PFSK-1 (cell line): ENCODE measurements at regions not wholly inside any gene's neighbourhood (a gene's known extent, or its start where the extent isn't known, plus 50 kb on each side); places are given as distances from the start of the nearest gene placed in this dataset.

ENCODE experiments used
- FOXP2 ChIP-seq: optimal IDR thresholded peaks from 2 replicates; pipeline ENCODE3; 2011; ENCODE audit warnings: borderline replicate concordance, control low read depth, inconsistent platforms; ENCODE audit not compliant: insufficient read depth; ENCODE audit errors: extremely low read length, extremely low read depth
- POLR2AphosphoS5 ChIP-seq: IDR thresholded peaks from 2 replicates; pipeline ENCODE4 v1.6.1; 2012; ENCODE audit warnings: low read depth, mild to moderate bottlenecking, control low read depth, low read length, moderate library complexity
- SIN3A ChIP-seq: IDR thresholded peaks from 2 replicates; pipeline ENCODE4 v1.6.1; 2012; ENCODE audit warnings: mild to moderate bottlenecking, low read length, moderate library complexity, borderline replicate concordance; ENCODE audit not compliant: insufficient read depth
- TAF1 ChIP-seq: IDR thresholded peaks from 2 replicates; pipeline ENCODE4 v1.6.1; 2012; ENCODE audit warnings: low read length, control low read depth, borderline replicate concordance; ENCODE audit not compliant: insufficient read depth
- TF ChIP-seq, protein P1 (sequence below), 2 experiments: IDR thresholded peaks; 2 replicates each; pipeline versions ENCODE4 v1.6.1 to v1.8.0; 2011 to 2012; ENCODE audit warnings: low read depth in 2 of 2, low read length in 2 of 2, control low read depth in 1 of 2, inconsistent platforms in 1 of 2, mild to moderate bottlenecking in 1 of 2, moderate library complexity in 1 of 2; ENCODE audit not compliant: insufficient read depth in 1 of 2

- no peak for TF ChIP-seq TAF1
- TF ChIP-seq POLR2AphosphoS5, result no peak
- no peak for TF ChIP-seq FOXP2
- TF ChIP-seq SIN3A, result no peak
- TF ChIP-seq, protein P1, sequence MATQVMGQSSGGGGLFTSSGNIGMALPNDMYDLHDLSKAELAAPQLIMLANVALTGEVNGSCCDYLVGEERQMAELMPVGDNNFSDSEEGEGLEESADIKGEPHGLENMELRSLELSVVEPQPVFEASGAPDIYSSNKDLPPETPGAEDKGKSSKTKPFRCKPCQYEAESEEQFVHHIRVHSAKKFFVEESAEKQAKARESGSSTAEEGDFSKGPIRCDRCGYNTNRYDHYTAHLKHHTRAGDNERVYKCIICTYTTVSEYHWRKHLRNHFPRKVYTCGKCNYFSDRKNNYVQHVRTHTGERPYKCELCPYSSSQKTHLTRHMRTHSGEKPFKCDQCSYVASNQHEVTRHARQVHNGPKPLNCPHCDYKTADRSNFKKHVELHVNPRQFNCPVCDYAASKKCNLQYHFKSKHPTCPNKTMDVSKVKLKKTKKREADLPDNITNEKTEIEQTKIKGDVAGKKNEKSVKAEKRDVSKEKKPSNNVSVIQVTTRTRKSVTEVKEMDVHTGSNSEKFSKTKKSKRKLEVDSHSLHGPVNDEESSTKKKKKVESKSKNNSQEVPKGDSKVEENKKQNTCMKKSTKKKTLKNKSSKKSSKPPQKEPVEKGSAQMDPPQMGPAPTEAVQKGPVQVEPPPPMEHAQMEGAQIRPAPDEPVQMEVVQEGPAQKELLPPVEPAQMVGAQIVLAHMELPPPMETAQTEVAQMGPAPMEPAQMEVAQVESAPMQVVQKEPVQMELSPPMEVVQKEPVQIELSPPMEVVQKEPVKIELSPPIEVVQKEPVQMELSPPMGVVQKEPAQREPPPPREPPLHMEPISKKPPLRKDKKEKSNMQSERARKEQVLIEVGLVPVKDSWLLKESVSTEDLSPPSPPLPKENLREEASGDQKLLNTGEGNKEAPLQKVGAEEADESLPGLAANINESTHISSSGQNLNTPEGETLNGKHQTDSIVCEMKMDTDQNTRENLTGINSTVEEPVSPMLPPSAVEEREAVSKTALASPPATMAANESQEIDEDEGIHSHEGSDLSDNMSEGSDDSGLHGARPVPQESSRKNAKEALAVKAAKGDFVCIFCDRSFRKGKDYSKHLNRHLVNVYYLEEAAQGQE (IDR thresholded peaks at IDR 0.05; ENCODE audit: insufficient read depth in 1 of 2, low read depth in 2 of 2, low read length in 2 of 2), result no peak
Observed at GRCh38 chr5:6003040-6003825, 375.1 kb downstream of the MED10 start.
